HCT116 (cell line): ENCODE measurements at regions not wholly inside any gene's neighbourhood (a gene's known extent, or its start where the extent isn't known, plus 50 kb on each side); places are given as distances from the start of the nearest gene placed in this dataset.

Source experiments
- ATAC-seq: fragments of 200-7000 bp; cut with Tn5 transposase; 2 replicates; pipeline ENCODE4 v1.9.1; 2020; ENCODE audit warnings: mild to moderate bottlenecking, moderate library complexity
- BruUV-seq: library from RNA; stranded (reverse); fragments of 400-500 nt; replicated peaks from 2 replicates; lab custom pipeline; 2021; lab: Mats Ljungman, UMichigan
- CTCF ChIA-PET: fragments of 300-600 bp; sonication (Branson Sonifier 250); formaldehyde crosslinking; loops from one replicate; lab custom pipeline; 2021; ENCODE audit warnings: antibody characterized with exemption; lab: Charles Lee
- POLR2A ChIA-PET: fragments of 300-600, 350-600 bp; sonication (Branson Sonifier 250); formaldehyde crosslinking; loops from one replicate; lab custom pipeline; 2021; ENCODE audit warnings: antibody characterized with exemption; lab: Charles Lee
- RAD21 ChIA-PET, 2 experiments: fragments of 300-600 bp; sonication (Branson Sonifier 250); formaldehyde crosslinking; loops; one replicate each; lab custom pipeline; 2023; ENCODE audit warnings: low total read pairs in 2 of 2; ENCODE audit not compliant: uncharacterized antibody in 2 of 2, unreplicated experiment in 2 of 2, low non-redundant PET in 1 of 2; lab: Charles Lee
- DNase-seq: peaks from one replicate; pipeline ENCODE4 v3.0.0-alpha.2; 2010; ENCODE audit warnings: low read depth, low spot score
- H2AFZ ChIP-seq: fragments of 200-600 bp; shearing (Covaris generic), sonication (generic); 2 replicates; pipeline ENCODE4 v1.6.1; 2017; ENCODE audit warnings: low read depth, mixed run types, mixed read lengths, antibody characterized with exemption, low read length; ENCODE audit not compliant: poor library complexity, severe bottlenecking
- H3K27ac ChIP-seq: 2 replicates; pipeline ENCODE4 v1.5.1; 2012; ENCODE audit warnings: low read depth, low read length
- H3K27me3 ChIP-seq: fragments of 200-600 bp; sonication (generic); 2 replicates; pipeline ENCODE4 v1.6.1; 2016; ENCODE audit warnings: mixed run types, low read length, mixed read lengths; ENCODE audit not compliant: insufficient read depth
- H3K36me3 ChIP-seq, 2 experiments: fragments of 200-500 bp in 1 of 2; fragments of 200-600 bp in 1 of 2; sonication (Bioruptor generic) in 1 of 2; sonication (generic) in 1 of 2; 2 replicates each; pipeline versions ENCODE4 v1.5.1 to v1.6.1; 2014 to 2016; ENCODE audit warnings: low read length in 2 of 2, inconsistent platforms in 1 of 2, mixed read lengths in 1 of 2, mixed run types in 1 of 2; ENCODE audit not compliant: insufficient read depth in 2 of 2, control insufficient read depth in 1 of 2
- H3K4me1 ChIP-seq, 2 experiments: fragments of 200-600 bp in 1 of 2; sonication (generic) in 1 of 2; 2 replicates each; pipeline versions ENCODE4 v1.5.1 to v1.6.1; 2012 to 2017; ENCODE audit warnings: low read length in 2 of 2, inconsistent platforms in 1 of 2, mild to moderate bottlenecking in 1 of 2, mixed read lengths in 1 of 2, mixed run types in 1 of 2, moderate library complexity in 1 of 2; ENCODE audit not compliant: insufficient read depth in 2 of 2, control insufficient read depth in 1 of 2
- H3K4me2 ChIP-seq: fragments of 200-600 bp; sonication (generic); 2 replicates; pipeline ENCODE4 v1.6.1; 2017; ENCODE audit warnings: mixed run types, low read length, mixed read lengths
- H3K4me3 ChIP-seq, 2 experiments: fragments of 200-600 bp in 1 of 2; sonication (generic) in 1 of 2; replicated peaks in 1 of 2; 2 replicates each; pipeline ENCODE4 v1.5.1; 2011 to 2016; ENCODE audit warnings: low read length in 2 of 2, control low read depth in 1 of 2, low read depth in 1 of 2, mild to moderate bottlenecking in 1 of 2, mixed read lengths in 1 of 2, mixed run types in 1 of 2
- H3K79me2 ChIP-seq: fragments of 200-600 bp; sonication (generic); 2 replicates; pipeline ENCODE4 v1.6.1; 2017; ENCODE audit warnings: mild to moderate bottlenecking, mixed run types, low read length, moderate library complexity, mixed read lengths; ENCODE audit not compliant: insufficient read depth
- H3K9ac ChIP-seq: fragments of 200-600 bp; sonication (generic); 2 replicates; pipeline ENCODE4 v1.6.1; 2016; ENCODE audit warnings: low read length, mixed read lengths
- H3K9me2 ChIP-seq: fragments of 200-600 bp; sonication (generic), shearing (Covaris generic); 2 replicates; pipeline ENCODE4 v1.6.1; 2017; ENCODE audit warnings: mixed run types, mild to moderate bottlenecking, moderate library complexity; ENCODE audit not compliant: insufficient read depth
- H3K9me3 ChIP-seq, 2 experiments: fragments of 200-500 bp in 1 of 2; fragments of 200-600 bp in 1 of 2; sonication (Bioruptor generic) in 1 of 2; sonication (generic) in 1 of 2; 2 replicates each; pipeline ENCODE4 v1.6.1; 2014 to 2017; ENCODE audit warnings: low read length in 2 of 2, mixed read lengths in 2 of 2, inconsistent platforms in 1 of 2, low read depth in 1 of 2, mild to moderate bottlenecking in 1 of 2, mixed run types in 1 of 2, moderate library complexity in 1 of 2; ENCODE audit not compliant: control insufficient read depth in 1 of 2, insufficient read depth in 1 of 2
- H4K20me1 ChIP-seq: fragments of 200-600 bp; sonication (generic), shearing (Covaris generic); 2 replicates; pipeline ENCODE4 v1.6.1; 2017; ENCODE audit warnings: mixed run types, mild to moderate bottlenecking, moderate library complexity; ENCODE audit not compliant: insufficient read depth
- ATF3 ChIP-seq: IDR thresholded peaks from 2 replicates; pipeline ENCODE4 v1.6.1; 2012
- CBX3 ChIP-seq: IDR thresholded peaks from 2 replicates; pipeline ENCODE4 v1.6.1; 2012; ENCODE audit warnings: low read depth
- CEBPB ChIP-seq: IDR thresholded peaks from 2 replicates; pipeline ENCODE4 v1.6.1; 2012; ENCODE audit warnings: low read depth
- ELF1 ChIP-seq: IDR thresholded peaks from 2 replicates; pipeline ENCODE4 v1.6.1; 2012; ENCODE audit warnings: low read depth, borderline replicate concordance
- EZH2phosphoT487 ChIP-seq: fragments of 200-600 bp; IDR thresholded peaks from 2 replicates; pipeline ENCODE4 v1.6.1; 2018; ENCODE audit warnings: antibody characterized with exemption, borderline replicate concordance
- FOSL1 ChIP-seq: IDR thresholded peaks from 2 replicates; pipeline ENCODE4 v1.6.1; 2012; ENCODE audit warnings: low read depth
- MAX ChIP-seq: IDR thresholded peaks from 2 replicates; pipeline ENCODE4 v1.6.1; 2012
- POLR2A ChIP-seq: IDR thresholded peaks from 2 replicates; pipeline ENCODE4 v1.7.0; 2011; ENCODE audit warnings: borderline replicate concordance; ENCODE audit not compliant: insufficient read depth, insufficient read length; ENCODE audit errors: extremely low read depth
- POLR2AphosphoS5 ChIP-seq: IDR thresholded peaks from 2 replicates; pipeline ENCODE4 v1.6.1; 2011; ENCODE audit warnings: mild to moderate bottlenecking, low read depth, low read length, moderate library complexity
- RAD21 ChIP-seq: IDR thresholded peaks from 2 replicates; pipeline ENCODE4 v1.6.1; 2012; ENCODE audit warnings: low read depth, mild to moderate bottlenecking
- SIN3A ChIP-seq: IDR thresholded peaks from 2 replicates; pipeline ENCODE4 v1.6.1; 2012; ENCODE audit warnings: low read depth
- SP1 ChIP-seq: IDR thresholded peaks from 2 replicates; pipeline ENCODE4 v1.6.1; 2012; ENCODE audit warnings: low read depth
- TCF7L2 ChIP-seq: IDR thresholded peaks from 2 replicates; pipeline ENCODE4 v1.7.0; 2011; ENCODE audit warnings: borderline replicate concordance, inconsistent platforms; ENCODE audit not compliant: insufficient read depth, insufficient read length; ENCODE audit errors: extremely low read depth
- ZBTB33 ChIP-seq: IDR thresholded peaks from 2 replicates; pipeline ENCODE4 v1.6.1; 2011; ENCODE audit warnings: mild to moderate bottlenecking, low read length, moderate library complexity; ENCODE audit not compliant: insufficient replicate concordance; ENCODE audit errors: extremely low read depth
- ZFX ChIP-seq: fragments of 450-650 bp; IDR thresholded peaks from 2 replicates; pipeline ENCODE4 v1.6.1; 2017
- ZNF274 ChIP-seq: fragments of 200-500 bp; sonication (Bioruptor generic); IDR thresholded peaks from 2 replicates; pipeline ENCODE4 v1.6.1; 2014; ENCODE audit warnings: mild to moderate bottlenecking, low read depth, low read length, inconsistent platforms
- intact Hi-C: fragments of 100-400 bp; cut with micrococcal nuclease; formaldehyde crosslinking; loops from 2 replicates; pipeline ENCODE4 v1.10.0; 2022

GRCh38 chr2:78892295-78892694 is 133.2 kb upstream of the REG3G start (continued):
- TF ChIP-seq RAD21 (no peak), SIN3A (no peak), CEBPB (no peak), ZBTB33 (no peak), MAX (no peak), ZFX (no peak), POLR2A (no peak), ZNF274 (no peak)
- TF ChIP-seq, all 23 proteins: peak for 0

- TF ChIP-seq CBX3 (no peak), SP1 (no peak), POLR2AphosphoS5 (no peak), ATF3 (no peak), TCF7L2 (no peak), FOSL1 (no peak), RAD21 (no peak), EZH2phosphoT487 (no peak), ELF1 (no peak), ZNF274 (no peak)
- BruUV-seq = no TSS peak
- no peak overlapping the region for H3K9ac ChIP-seq
- RAD21 ChIA-PET = no interaction called here
- no peak overlapping the region for H3K4me2 ChIP-seq
- H3K27ac ChIP-seq = no peak overlapping the region
- intact Hi-C loops = no loop called here
- H3K9me2 ChIP-seq = no peaks in the 10 kb centered on the region
- DNase-seq = no peak
- no peak overlapping the region for H3K4me3 ChIP-seq
- H2AFZ ChIP-seq = no peak overlapping the region
- peaks cover 5 to 17% of the 10 kb centered on the region in 2 experiments; a peak in 2 of 4 replicates for H3K9me3 ChIP-seq
- no peaks in the 10 kb centered on the region for H3K27me3 ChIP-seq
- H3K36me3 ChIP-seq = no peaks in the 10 kb centered on the region
- CTCF ChIA-PET = no interaction called here
- POLR2A ChIA-PET = no interaction called here
- H4K20me1 ChIP-seq = no peaks in the 10 kb centered on the region
- no peaks in the 10 kb centered on the region for H3K79me2 ChIP-seq
- ATAC-seq = no peak
- no peaks in the 10 kb centered on the region for H3K4me1 ChIP-seq
These were observed 130.5 kb upstream of the REG3G start for GRCh38 chr2:78895022-78895421.
